SKM-1 treated with dmso at 0.1 percent for 144 hours (cell line): ENCODE measurements at regions not wholly inside any gene's neighbourhood (a gene's known extent, or its start where the extent isn't known, plus 50 kb on each side); places are given as distances from the start of the nearest gene placed in this dataset.

ENCODE experiments used
- DNase-seq: peaks from one replicate; lab custom pipeline; 2025; ENCODE audit not compliant: unreplicated experiment; lab: John Stamatoyannopoulos, UW

- DNase-seq = no peak
These were observed 708.7 kb downstream of the UTRN start for GRCh38 chr6:144993870-144994269.

GRCh38 chr6:144997996-144998395 is 712.9 kb downstream of the UTRN start:
- DNase-seq = no peak

- DNase-seq = no peak
These were observed 714.0 kb downstream of the UTRN start for GRCh38 chr6:144999127-144999526.

- no peak for DNase-seq
These were observed 718.0 kb downstream of the UTRN start for GRCh38 chr6:145003145-145003544.

GRCh38 chr6:145006914-145007313 is 721.8 kb downstream of the UTRN start:
- DNase-seq = no peak

- DNase-seq = no peak
These were observed 723.6 kb downstream of the UTRN start for GRCh38 chr6:145008715-145009114.

- DNase-seq = no peak
These were observed 724.6 kb downstream of the UTRN start for GRCh38 chr6:145009711-145010110.

- DNase-seq = no peak
These were observed 723.2 kb downstream of the EPM2A start for GRCh38 chr6:145012039-145012662.

- DNase-seq = no peak
These were observed 719.4 kb downstream of the EPM2A start for GRCh38 chr6:145015739-145016558.

GRCh38 chr6:145017051-145017450 is 718.3 kb downstream of the EPM2A start:
- DNase-seq = no peak

- DNase-seq = no peak
These were observed 717.8 kb downstream of the EPM2A start for GRCh38 chr6:145017516-145017915.

- DNase-seq = no peak
These were observed 717.3 kb downstream of the EPM2A start for GRCh38 chr6:145018027-145018426.

- DNase-seq = no peak
These were observed 715.2 kb downstream of the EPM2A start for GRCh38 chr6:145020114-145020513.

- no peak for DNase-seq
These were observed 714.8 kb downstream of the EPM2A start for GRCh38 chr6:145020543-145020942.

- no peak for DNase-seq
These were observed 713.0 kb downstream of the EPM2A start for GRCh38 chr6:145022199-145022796.

- no peak for DNase-seq
These were observed 712.1 kb downstream of the EPM2A start for GRCh38 chr6:145023116-145023726.

- no peak for DNase-seq
These were observed 709.8 kb downstream of the EPM2A start for GRCh38 chr6:145025488-145025887.

- no peak for DNase-seq
These were observed 709.0 kb downstream of the EPM2A start for GRCh38 chr6:145026267-145026679.

GRCh38 chr6:145028144-145028818 is 707.0 kb downstream of the EPM2A start:
- peak; percentile 38 for DNase-seq

- no peak for DNase-seq
These were observed 704.3 kb downstream of the EPM2A start for GRCh38 chr6:145031001-145031400.

- DNase-seq = no peak
These were observed 703.4 kb downstream of the EPM2A start for GRCh38 chr6:145031962-145032361.
